ENCODE measurements at regions not wholly inside any gene's neighbourhood (a gene's known extent, or its start where the extent isn't known, plus 50 kb on each side); places are given as distances from the start of the nearest gene placed in this dataset.

DNA sequence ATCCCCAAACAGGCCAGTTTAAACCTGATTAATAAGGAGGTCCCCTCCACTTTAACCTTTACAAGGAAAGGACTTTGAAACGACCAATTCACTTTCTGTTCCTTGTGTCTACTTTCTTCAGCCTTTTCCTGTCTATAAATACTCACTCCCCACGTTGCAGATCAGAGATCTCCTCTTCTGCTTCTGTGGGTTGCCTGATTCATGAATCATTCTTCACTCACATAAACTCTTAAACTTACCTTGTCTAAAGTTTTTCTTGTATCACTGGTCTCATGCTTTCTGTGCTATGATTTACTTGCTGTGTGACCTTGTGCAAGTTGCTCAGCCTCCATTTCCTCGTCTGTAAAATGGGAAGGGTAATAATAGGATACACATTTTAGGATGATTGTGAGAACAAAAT, 236.1 kb downstream of the QDPR start:
- TF ChIP-seq TAF1 (IDR thresholded peaks at IDR 0.05; ENCODE audit: low read depth, low read length) (no peak), POLR2AphosphoS5 (IDR thresholded peaks at IDR 0.05; ENCODE audit: low read depth, low read length) (no peak), POLR2A (IDR thresholded peaks at IDR 0.05; ENCODE audit: low read depth, low read length) (no peak), PAX5 (IDR thresholded peaks at IDR 0.05; ENCODE audit: insufficient read depth, low read length, severe bottlenecking) (no peak), SPI1 (IDR thresholded peaks at IDR 0.05; ENCODE audit: low read depth, low read length) (no peak), POU2F2 (IDR thresholded peaks at IDR 0.05; ENCODE audit: low read depth, low read length) (no peak)
- no peak for DNase-seq (ENCODE audit: insufficient read length, low spot score)
- FAIRE-seq: no peak

DNA sequence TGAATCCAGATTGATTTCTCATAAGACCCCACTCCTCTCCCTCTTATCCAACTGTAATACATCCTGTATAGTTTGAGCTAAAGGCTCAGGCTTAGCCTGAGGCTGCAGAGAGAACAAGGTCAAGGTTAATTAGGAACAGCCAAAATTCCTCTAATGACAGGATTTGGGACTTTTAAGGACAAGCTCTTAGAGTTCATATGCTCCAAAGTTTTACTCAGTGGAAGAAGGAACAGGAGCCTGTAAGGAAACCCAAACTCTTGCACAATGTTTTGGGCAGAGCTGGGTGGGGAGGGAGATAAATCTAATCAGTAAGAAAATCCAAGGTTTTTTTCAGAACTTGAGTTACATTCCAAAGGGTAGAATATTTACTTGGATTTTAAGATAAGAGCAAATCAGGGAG, 238.8 kb downstream of the QDPR start:
- FAIRE-seq (no peak), DNase-seq (ENCODE audit: insufficient read length, low spot score) (no peak)
- no peak for TF ChIP-seq POLR2AphosphoS5 (IDR thresholded peaks at IDR 0.05; ENCODE audit: low read depth, low read length)
- TF ChIP-seq SPI1 (IDR thresholded peaks at IDR 0.05; ENCODE audit: low read depth, low read length): no peak
- no peak for TF ChIP-seq POLR2A (IDR thresholded peaks at IDR 0.05; ENCODE audit: low read depth, low read length)
- no peak for TF ChIP-seq POU2F2 (IDR thresholded peaks at IDR 0.05; ENCODE audit: low read depth, low read length)
- no peak for TF ChIP-seq TAF1 (IDR thresholded peaks at IDR 0.05; ENCODE audit: low read depth, low read length)

DNA sequence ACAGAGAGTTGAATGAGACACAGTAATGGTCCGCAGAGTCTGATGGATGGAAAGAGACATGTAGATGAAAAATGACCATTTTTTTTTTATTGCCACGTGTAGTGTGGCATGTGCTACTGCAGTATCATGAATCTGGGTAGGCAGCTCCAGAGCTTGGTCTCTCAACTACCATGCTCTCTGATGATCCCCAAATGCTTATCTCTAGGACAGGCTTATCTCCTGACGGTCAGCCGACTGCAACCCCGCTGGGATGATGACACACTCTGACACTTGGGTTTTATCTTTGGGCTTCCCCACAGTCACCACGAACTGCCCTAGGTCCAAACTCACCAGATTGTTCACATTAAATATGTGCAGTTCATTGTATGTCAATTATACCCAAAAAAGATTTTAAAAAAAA, 239.7 kb downstream of the QDPR start:
- TF ChIP-seq TAF1 (IDR thresholded peaks at IDR 0.05; ENCODE audit: low read depth, low read length): no peak
- TF ChIP-seq SPI1 (IDR thresholded peaks at IDR 0.05; ENCODE audit: low read depth, low read length): no peak
- no peak for TF ChIP-seq POLR2AphosphoS5 (IDR thresholded peaks at IDR 0.05; ENCODE audit: low read depth, low read length)
- no peak for TF ChIP-seq POU2F2 (IDR thresholded peaks at IDR 0.05; ENCODE audit: low read depth, low read length)
- no peak for TF ChIP-seq POLR2A (IDR thresholded peaks at IDR 0.05; ENCODE audit: low read depth, low read length)
- TF ChIP-seq PAX5 (IDR thresholded peaks at IDR 0.05; ENCODE audit: insufficient read depth, low read length, severe bottlenecking): no peak
- no peak for DNase-seq (ENCODE audit: insufficient read length, low spot score)
- no peak for FAIRE-seq

DNA sequence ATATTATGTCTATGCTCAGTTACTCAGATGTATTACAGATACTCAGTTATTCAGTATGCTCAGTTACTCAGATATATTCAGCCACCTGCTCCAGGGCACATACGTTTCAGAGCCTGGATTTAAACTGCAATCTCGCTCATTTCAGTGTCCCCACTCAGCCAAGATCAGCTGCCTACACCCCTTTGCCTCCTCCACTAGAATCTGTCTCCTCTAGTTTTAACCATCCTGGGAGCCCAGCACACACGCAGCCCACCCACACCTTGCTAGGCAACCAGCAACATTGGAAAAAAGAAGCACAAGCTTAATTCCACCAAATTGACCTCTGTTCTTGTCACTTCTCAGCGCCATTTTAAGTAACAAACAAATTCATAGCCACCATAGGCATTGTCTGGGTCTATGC, 246.2 kb downstream of the QDPR start:
- DNase-seq (ENCODE audit: insufficient read length, low spot score) (no peak), FAIRE-seq (no peak)
- TF ChIP-seq SPI1 (IDR thresholded peaks at IDR 0.05; ENCODE audit: low read depth, low read length): no peak
- TF ChIP-seq PAX5 (IDR thresholded peaks at IDR 0.05; ENCODE audit: insufficient read depth, low read length, severe bottlenecking): no peak
- no peak for TF ChIP-seq POLR2AphosphoS5 (IDR thresholded peaks at IDR 0.05; ENCODE audit: low read depth, low read length)
- no peak for TF ChIP-seq POLR2A (IDR thresholded peaks at IDR 0.05; ENCODE audit: low read depth, low read length)
- TF ChIP-seq POU2F2 (IDR thresholded peaks at IDR 0.05; ENCODE audit: low read depth, low read length): no peak
- TF ChIP-seq TAF1 (IDR thresholded peaks at IDR 0.05; ENCODE audit: low read depth, low read length): no peak

DNA sequence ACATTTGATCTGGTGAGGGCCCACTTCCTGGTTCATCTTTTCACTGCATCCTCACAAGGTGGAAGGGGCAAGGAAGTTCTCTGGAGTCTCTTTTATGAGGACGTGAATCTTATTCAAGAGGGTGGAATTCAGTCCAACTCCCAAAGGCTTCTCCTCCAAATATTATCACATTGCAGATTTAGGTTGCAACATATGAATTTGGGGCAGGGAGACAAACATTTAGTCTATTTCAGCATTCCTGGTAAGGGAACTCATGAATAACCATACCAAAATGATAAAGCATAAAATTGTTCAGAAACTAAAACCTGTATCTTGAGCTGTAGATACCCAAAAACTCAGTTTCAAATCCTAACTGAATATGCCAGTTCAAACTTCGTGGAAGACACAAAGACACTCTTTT, 246.8 kb downstream of the QDPR start:
- DNase-seq (ENCODE audit: insufficient read length, low spot score) (no peak), FAIRE-seq (no peak)

DNA sequence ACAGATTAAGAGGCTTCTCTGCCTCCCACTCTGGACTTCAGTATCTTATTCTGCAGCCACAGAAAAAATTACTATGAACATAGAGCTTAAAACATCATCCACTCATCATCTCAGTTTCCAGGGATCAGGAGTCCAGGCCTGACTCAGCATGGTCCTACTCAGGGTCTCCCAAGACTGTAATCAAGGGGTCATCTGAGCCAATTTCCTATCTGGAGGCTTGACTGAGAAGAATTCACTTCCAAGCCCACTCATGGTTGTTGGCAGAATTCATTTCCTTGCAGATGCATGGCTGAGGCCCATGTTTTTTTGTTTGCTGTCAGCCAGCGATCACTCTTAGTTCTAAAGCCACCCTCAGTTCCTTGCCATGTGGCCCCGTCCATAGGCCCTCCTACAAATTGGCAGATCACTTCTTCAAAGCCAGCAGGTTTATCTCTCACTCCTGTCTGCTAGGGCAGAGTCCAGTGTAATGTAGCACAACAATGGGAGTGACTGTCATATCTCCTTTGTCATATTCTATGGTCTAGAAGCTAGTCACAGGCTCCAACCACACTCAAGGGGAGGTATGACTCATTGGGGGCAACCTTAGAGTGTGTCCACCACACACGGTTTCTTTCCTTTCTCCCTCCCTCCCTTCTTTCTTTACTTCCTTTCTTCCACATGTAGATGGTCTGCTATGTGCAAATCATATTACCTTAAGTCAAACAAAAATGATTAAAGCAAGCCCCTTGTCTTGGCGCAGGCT, 251.6 kb downstream of the QDPR start:
- DNase-seq (ENCODE audit: insufficient read length, low spot score): no peak
- TF ChIP-seq POU2F2 (IDR thresholded peaks at IDR 0.05; ENCODE audit: low read depth, low read length): no peak
- no peak for TF ChIP-seq SPI1 (IDR thresholded peaks at IDR 0.05; ENCODE audit: low read depth, low read length)
- no peak for TF ChIP-seq TAF1 (IDR thresholded peaks at IDR 0.05; ENCODE audit: low read depth, low read length)
- TF ChIP-seq POLR2AphosphoS5 (IDR thresholded peaks at IDR 0.05; ENCODE audit: low read depth, low read length): no peak
- no peak for TF ChIP-seq PAX5 (IDR thresholded peaks at IDR 0.05; ENCODE audit: insufficient read depth, low read length, severe bottlenecking)
- no peak for TF ChIP-seq POLR2A (IDR thresholded peaks at IDR 0.05; ENCODE audit: low read depth, low read length)
- no peak for FAIRE-seq

More for the DNA sequence above, 246.8 kb downstream of the QDPR start:
- no peak for TF ChIP-seq TAF1 (IDR thresholded peaks at IDR 0.05; ENCODE audit: low read depth, low read length)
- no peak for TF ChIP-seq POU2F2 (IDR thresholded peaks at IDR 0.05; ENCODE audit: low read depth, low read length)
- TF ChIP-seq POLR2AphosphoS5 (IDR thresholded peaks at IDR 0.05; ENCODE audit: low read depth, low read length): no peak
- TF ChIP-seq PAX5 (IDR thresholded peaks at IDR 0.05; ENCODE audit: insufficient read depth, low read length, severe bottlenecking): no peak
- TF ChIP-seq SPI1 (IDR thresholded peaks at IDR 0.05; ENCODE audit: low read depth, low read length): no peak
- no peak for TF ChIP-seq POLR2A (IDR thresholded peaks at IDR 0.05; ENCODE audit: low read depth, low read length)

DNA sequence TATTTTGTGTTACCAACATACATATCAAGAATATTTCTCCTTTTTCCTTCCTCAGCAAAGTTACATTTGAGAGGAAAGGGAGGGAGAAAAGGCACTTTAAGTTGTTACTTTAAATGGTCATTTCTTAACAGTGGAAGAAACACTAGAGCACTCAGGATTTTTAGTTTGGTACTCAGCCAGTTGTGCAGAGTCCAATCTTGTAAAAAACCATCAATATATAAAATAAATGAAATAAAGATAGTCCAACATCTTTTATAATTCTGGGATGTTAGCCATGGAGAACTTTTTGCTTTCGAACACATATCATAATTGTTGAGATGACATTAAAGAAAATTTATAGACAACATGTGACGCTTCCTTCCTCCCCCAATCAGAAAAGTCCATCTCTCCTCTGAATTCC, 253.8 kb downstream of the QDPR start:
- no peak for TF ChIP-seq POLR2A (IDR thresholded peaks at IDR 0.05; ENCODE audit: low read depth, low read length)
- no peak for TF ChIP-seq SPI1 (IDR thresholded peaks at IDR 0.05; ENCODE audit: low read depth, low read length)
- no peak for TF ChIP-seq TAF1 (IDR thresholded peaks at IDR 0.05; ENCODE audit: low read depth, low read length)
- no peak for TF ChIP-seq POLR2AphosphoS5 (IDR thresholded peaks at IDR 0.05; ENCODE audit: low read depth, low read length)
- no peak for TF ChIP-seq POU2F2 (IDR thresholded peaks at IDR 0.05; ENCODE audit: low read depth, low read length)
- TF ChIP-seq PAX5 (IDR thresholded peaks at IDR 0.05; ENCODE audit: insufficient read depth, low read length, severe bottlenecking): no peak
- DNase-seq (ENCODE audit: insufficient read length, low spot score): no peak
- FAIRE-seq: no peak

DNA sequence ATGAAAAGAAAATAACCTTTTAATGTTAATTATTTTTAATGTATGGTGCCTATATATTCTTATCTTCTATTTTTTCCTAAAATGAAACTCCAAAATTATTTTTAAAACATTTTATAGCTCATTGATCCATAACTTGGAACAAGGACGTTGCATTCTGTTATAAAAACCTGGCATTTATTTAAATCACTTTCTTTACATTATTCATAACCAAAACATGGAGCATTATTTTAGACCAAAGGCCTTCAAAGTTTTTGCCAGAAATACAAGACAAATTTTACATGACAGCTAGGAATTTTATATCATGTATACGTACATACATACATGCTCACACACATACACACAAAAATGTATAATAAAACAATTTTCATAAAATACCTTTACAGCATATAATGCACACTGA, 259.8 kb downstream of the QDPR start:
- no peak for FAIRE-seq
- TF ChIP-seq POU2F2 (IDR thresholded peaks at IDR 0.05; ENCODE audit: low read depth, low read length) (no peak), POLR2AphosphoS5 (IDR thresholded peaks at IDR 0.05; ENCODE audit: low read depth, low read length) (no peak), POLR2A (IDR thresholded peaks at IDR 0.05; ENCODE audit: low read depth, low read length) (no peak), TAF1 (IDR thresholded peaks at IDR 0.05; ENCODE audit: low read depth, low read length) (no peak), SPI1 (IDR thresholded peaks at IDR 0.05; ENCODE audit: low read depth, low read length) (no peak), PAX5 (IDR thresholded peaks at IDR 0.05; ENCODE audit: insufficient read depth, low read length, severe bottlenecking) (no peak)
- no peak for DNase-seq (ENCODE audit: insufficient read length, low spot score)

DNA sequence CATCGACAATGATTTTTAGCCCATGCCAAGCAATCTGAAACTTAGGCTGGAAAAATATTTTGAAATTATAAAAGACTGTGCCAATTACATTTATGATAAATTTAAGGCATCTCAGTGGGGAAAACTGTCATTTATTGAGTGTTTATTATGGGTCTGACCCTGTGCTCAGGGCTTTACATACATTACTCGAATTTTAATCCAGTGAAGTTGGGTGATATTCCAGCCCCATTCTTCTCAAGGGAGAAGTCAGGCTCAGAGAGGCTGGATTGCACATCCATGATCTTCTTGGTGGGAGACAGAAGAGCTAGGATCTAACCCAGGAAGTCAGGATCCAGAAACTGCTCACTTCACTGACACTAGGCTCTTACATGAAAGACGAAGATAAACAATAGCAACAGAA, 260.8 kb downstream of the QDPR start:
- FAIRE-seq (no peak), DNase-seq (ENCODE audit: insufficient read length, low spot score) (no peak)
- TF ChIP-seq TAF1 (IDR thresholded peaks at IDR 0.05; ENCODE audit: low read depth, low read length) (no peak), POLR2A (IDR thresholded peaks at IDR 0.05; ENCODE audit: low read depth, low read length) (no peak), SPI1 (IDR thresholded peaks at IDR 0.05; ENCODE audit: low read depth, low read length) (no peak), PAX5 (IDR thresholded peaks at IDR 0.05; ENCODE audit: insufficient read depth, low read length, severe bottlenecking) (no peak), POU2F2 (IDR thresholded peaks at IDR 0.05; ENCODE audit: low read depth, low read length) (no peak), POLR2AphosphoS5 (IDR thresholded peaks at IDR 0.05; ENCODE audit: low read depth, low read length) (no peak)
